ENCODE measurements at regions not wholly inside any gene's neighbourhood (a gene's known extent, or its start where the extent isn't known, plus 50 kb on each side); places are given as distances from the start of the nearest gene placed in this dataset.
"Not testable (repeated sequence)": the region's sequence is repeated elsewhere in the genome, so short reads cannot be mapped to it uniquely, and the experiment has no call there.

GRCh38 chr2:5144159-5144558 lies 548.0 kb upstream of the SOX11 start:
- DNase-seq (ENCODE audit: low spot score): no peak

GRCh38 chr2:5145053-5145452 lies 547.1 kb upstream of the SOX11 start:
- DNase-seq (ENCODE audit: low spot score): peak; percentile 24

- no peak for DNase-seq (ENCODE audit: low spot score)
Measured at GRCh38 chr2:5145801-5146200, 546.4 kb upstream of the SOX11 start.

GRCh38 chr2:5148392-5149085 lies 543.6 kb upstream of the SOX11 start:
- no peak for DNase-seq (ENCODE audit: low spot score)

GRCh38 chr2:5150871-5151270 lies 541.3 kb upstream of the SOX11 start:
- DNase-seq (ENCODE audit: low spot score): no peak

- DNase-seq (ENCODE audit: low spot score): no peak
Measured at GRCh38 chr2:5164776-5165525, 527.2 kb upstream of the SOX11 start.

GRCh38 chr2:5172923-5173322 lies 519.3 kb upstream of the SOX11 start:
- DNase-seq (ENCODE audit: low spot score): no peak

- DNase-seq (ENCODE audit: low spot score): no peak
Measured at GRCh38 chr2:5173876-5174535, 518.2 kb upstream of the SOX11 start.

GRCh38 chr2:5175231-5175630 lies 517.0 kb upstream of the SOX11 start:
- no peak for DNase-seq (ENCODE audit: low spot score)

- DNase-seq (ENCODE audit: low spot score): no peak
Measured at GRCh38 chr2:5176764-5177163, 515.4 kb upstream of the SOX11 start.

- no peak for DNase-seq (ENCODE audit: low spot score)
Measured at GRCh38 chr2:5183031-5183430, 509.2 kb upstream of the SOX11 start.

- DNase-seq (ENCODE audit: low spot score): no peak
Measured at GRCh38 chr2:5187283-5187682, 504.9 kb upstream of the SOX11 start.

- DNase-seq (ENCODE audit: low spot score): no peak
Measured at GRCh38 chr2:5188636-5189035, 503.5 kb upstream of the SOX11 start.

GRCh38 chr2:5190023-5190422 lies 502.2 kb upstream of the SOX11 start:
- DNase-seq (ENCODE audit: low spot score): no peak

GRCh38 chr2:5195636-5196035 lies 496.5 kb upstream of the SOX11 start:
- no peak for DNase-seq (ENCODE audit: low spot score)

- DNase-seq (ENCODE audit: low spot score): no peak
Measured at GRCh38 chr2:5203134-5203755, 488.9 kb upstream of the SOX11 start.

- not testable (repeated sequence) for DNase-seq (ENCODE audit: low spot score)
Measured at GRCh38 chr2:5206742-5207141, 485.4 kb upstream of the SOX11 start.

- DNase-seq (ENCODE audit: low spot score): no peak
Measured at GRCh38 chr2:5215989-5216607, 476.1 kb upstream of the SOX11 start.

GRCh38 chr2:5227062-5227699 lies 465.0 kb upstream of the SOX11 start:
- no peak for DNase-seq (ENCODE audit: low spot score)

- no peak for DNase-seq (ENCODE audit: low spot score)
Measured at GRCh38 chr2:5229574-5229973, 462.6 kb upstream of the SOX11 start.

- DNase-seq (ENCODE audit: low spot score): no peak
Measured at GRCh38 chr2:5230444-5230843, 461.7 kb upstream of the SOX11 start.
